ENCODE measurements at regions not wholly inside any gene's neighbourhood (a gene's known extent, or its start where the extent isn't known, plus 50 kb on each side); places are given as distances from the start of the nearest gene placed in this dataset.

DNA sequence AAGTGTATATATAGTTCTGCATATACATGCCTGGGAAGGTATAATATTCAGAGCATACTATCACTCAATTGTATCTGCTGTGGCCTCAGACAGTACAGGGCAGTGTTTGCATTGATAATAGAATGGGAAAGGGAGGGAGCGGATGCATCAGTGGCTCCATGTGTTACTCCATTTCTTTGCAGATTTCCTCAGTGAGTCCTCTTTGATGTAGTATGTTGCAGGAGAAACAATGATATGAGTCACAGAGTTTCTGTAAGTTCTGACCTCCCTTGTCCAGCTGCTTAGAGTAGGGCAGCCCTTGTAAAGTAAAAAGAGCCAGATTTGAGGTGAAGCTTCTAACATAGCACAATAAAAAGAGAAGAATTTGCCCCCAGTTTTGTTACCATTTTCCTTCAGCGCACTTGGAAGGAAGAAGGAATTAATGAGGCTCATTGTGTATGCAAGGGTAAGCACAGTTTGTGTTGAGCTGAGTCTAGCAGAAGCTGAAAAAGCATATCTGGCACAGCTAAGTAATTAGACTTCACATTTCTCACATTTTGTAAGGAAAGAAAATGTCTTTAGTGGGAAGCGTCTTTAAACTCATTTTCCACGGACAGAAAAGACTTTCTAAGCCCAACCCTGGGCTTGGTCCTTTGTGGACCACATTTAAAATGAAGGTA is 555.8 kb upstream of the IL12A start:
- Histone ChIP-seq H3K9ac (ENCODE audit: low read length) (no peak overlapping the region), H3K9me2 (replicated peaks; ENCODE audit: insufficient read depth, low read length) (no peaks in the 10 kb centered on the region), H3K36me3 (ENCODE audit: low read length) (no peaks in the 10 kb centered on the region), H3K27ac (ENCODE audit: low read depth, low read length) (no peak overlapping the region), H3K9me3 (ENCODE audit: insufficient read depth, low read length) (no peaks in the 10 kb centered on the region), H3K4me3 (ENCODE audit: insufficient read depth, low read length, poor library complexity, severe bottlenecking) (no peak overlapping the region), H3K27me3 (ENCODE audit: low read length) (no peaks in the 10 kb centered on the region), H2AFZ (ENCODE audit: low read depth, low read length, severe bottlenecking) (no peak overlapping the region), H4K20me1 (ENCODE audit: low read depth, low read length) (no peaks in the 10 kb centered on the region), H3K4me2 (ENCODE audit: low read depth, low read length, poor library complexity, severe bottlenecking) (no peak overlapping the region), H3K79me2 (ENCODE audit: insufficient read depth, low read length) (no peaks in the 10 kb centered on the region), H3F3A (ENCODE audit: insufficient read depth) (no peaks in the 10 kb centered on the region)
- TF ChIP-seq, protein P1, sequence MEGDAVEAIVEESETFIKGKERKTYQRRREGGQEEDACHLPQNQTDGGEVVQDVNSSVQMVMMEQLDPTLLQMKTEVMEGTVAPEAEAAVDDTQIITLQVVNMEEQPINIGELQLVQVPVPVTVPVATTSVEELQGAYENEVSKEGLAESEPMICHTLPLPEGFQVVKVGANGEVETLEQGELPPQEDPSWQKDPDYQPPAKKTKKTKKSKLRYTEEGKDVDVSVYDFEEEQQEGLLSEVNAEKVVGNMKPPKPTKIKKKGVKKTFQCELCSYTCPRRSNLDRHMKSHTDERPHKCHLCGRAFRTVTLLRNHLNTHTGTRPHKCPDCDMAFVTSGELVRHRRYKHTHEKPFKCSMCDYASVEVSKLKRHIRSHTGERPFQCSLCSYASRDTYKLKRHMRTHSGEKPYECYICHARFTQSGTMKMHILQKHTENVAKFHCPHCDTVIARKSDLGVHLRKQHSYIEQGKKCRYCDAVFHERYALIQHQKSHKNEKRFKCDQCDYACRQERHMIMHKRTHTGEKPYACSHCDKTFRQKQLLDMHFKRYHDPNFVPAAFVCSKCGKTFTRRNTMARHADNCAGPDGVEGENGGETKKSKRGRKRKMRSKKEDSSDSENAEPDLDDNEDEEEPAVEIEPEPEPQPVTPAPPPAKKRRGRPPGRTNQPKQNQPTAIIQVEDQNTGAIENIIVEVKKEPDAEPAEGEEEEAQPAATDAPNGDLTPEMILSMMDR (IDR thresholded peaks at IDR 0.05; ENCODE audit: insufficient read depth, low read length, poor library complexity, severe bottlenecking), result no peak
- no peak for TF ChIP-seq EZH2phosphoT487 (conservative IDR thresholded peaks at IDR 0.05; ENCODE audit: low read length)

DNA sequence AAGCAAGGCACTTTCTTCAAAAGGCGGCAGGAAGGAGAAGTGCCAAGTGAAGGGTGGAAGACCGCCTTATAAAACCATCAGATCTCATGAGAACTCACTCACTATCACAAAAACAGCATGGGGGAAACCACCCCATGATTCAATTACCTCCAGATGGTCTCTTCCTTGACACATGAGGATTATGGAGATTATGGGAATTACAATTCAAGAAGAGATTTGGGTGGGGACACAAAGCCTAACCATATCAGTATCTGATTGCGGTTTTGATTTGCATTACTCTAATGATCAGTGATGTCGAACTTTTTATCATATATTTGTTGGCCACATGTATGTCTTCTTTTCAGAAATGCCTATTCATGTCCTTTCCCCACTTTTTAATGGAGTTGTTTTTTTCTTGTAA is 549.3 kb upstream of the IL12A start:
- no peaks in the 10 kb centered on the region for H3K27me3 ChIP-seq (ENCODE audit: low read length)
- H3K79me2 ChIP-seq (ENCODE audit: insufficient read depth, low read length), result no peaks in the 10 kb centered on the region
- no peaks in the 10 kb centered on the region for H3F3A ChIP-seq (ENCODE audit: insufficient read depth)
- no peaks in the 10 kb centered on the region for H4K20me1 ChIP-seq (ENCODE audit: low read depth, low read length)
- no peak for TF ChIP-seq EZH2phosphoT487 (conservative IDR thresholded peaks at IDR 0.05; ENCODE audit: low read length)
- TF ChIP-seq, protein P1 (IDR thresholded peaks at IDR 0.05; ENCODE audit: insufficient read depth, low read length, poor library complexity, severe bottlenecking), result no peak
- no peak overlapping the region for H3K27ac ChIP-seq (ENCODE audit: low read depth, low read length)
- no peaks in the 10 kb centered on the region for H3K9me3 ChIP-seq (ENCODE audit: insufficient read depth, low read length)
- no peak overlapping the region for H3K9ac ChIP-seq (ENCODE audit: low read length)
- H3K4me2 ChIP-seq (ENCODE audit: low read depth, low read length, poor library complexity, severe bottlenecking), result no peak overlapping the region
- H3K36me3 ChIP-seq (ENCODE audit: low read length), result no peaks in the 10 kb centered on the region
- H2AFZ ChIP-seq (ENCODE audit: low read depth, low read length, severe bottlenecking), result no peak overlapping the region
- H3K4me3 ChIP-seq (ENCODE audit: insufficient read depth, low read length, poor library complexity, severe bottlenecking), result no peak overlapping the region
- no peaks in the 10 kb centered on the region for H3K9me2 ChIP-seq (replicated peaks; ENCODE audit: insufficient read depth, low read length)

DNA sequence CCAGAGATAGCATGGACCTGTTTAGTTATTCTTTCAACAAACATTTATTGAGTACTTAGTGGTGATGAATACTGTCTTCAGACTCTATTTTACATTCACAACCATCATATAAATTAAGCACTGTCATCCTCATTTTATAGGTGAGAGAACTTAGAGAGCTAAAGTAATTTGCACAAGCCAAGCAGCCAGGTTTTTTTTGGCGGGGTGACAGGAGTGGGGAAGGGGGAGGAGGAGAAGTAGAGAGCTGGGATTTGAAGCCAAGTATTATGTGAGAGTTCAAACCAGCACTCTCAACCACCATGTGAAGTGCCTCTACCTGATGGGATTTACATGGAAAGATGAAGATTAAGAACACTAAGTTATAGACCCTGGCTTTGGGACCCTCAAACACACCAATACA is 547.4 kb upstream of the IL12A start:
- Histone ChIP-seq H3F3A (ENCODE audit: insufficient read depth) (no peaks in the 10 kb centered on the region), H4K20me1 (ENCODE audit: low read depth, low read length) (no peaks in the 10 kb centered on the region), H3K4me2 (ENCODE audit: low read depth, low read length, poor library complexity, severe bottlenecking) (no peak overlapping the region), H3K4me3 (ENCODE audit: insufficient read depth, low read length, poor library complexity, severe bottlenecking) (no peak overlapping the region), H2AFZ (ENCODE audit: low read depth, low read length, severe bottlenecking) (no peak overlapping the region), H3K27ac (ENCODE audit: low read depth, low read length) (no peak overlapping the region), H3K36me3 (ENCODE audit: low read length) (no peaks in the 10 kb centered on the region), H3K9ac (ENCODE audit: low read length) (no peak overlapping the region), H3K79me2 (ENCODE audit: insufficient read depth, low read length) (no peaks in the 10 kb centered on the region), H3K9me2 (replicated peaks; ENCODE audit: insufficient read depth, low read length) (no peaks in the 10 kb centered on the region), H3K27me3 (ENCODE audit: low read length) (no peaks in the 10 kb centered on the region), H3K9me3 (ENCODE audit: insufficient read depth, low read length) (no peaks in the 10 kb centered on the region)
- TF ChIP-seq, protein P1 (IDR thresholded peaks at IDR 0.05; ENCODE audit: insufficient read depth, low read length, poor library complexity, severe bottlenecking), result no peak
- no peak for TF ChIP-seq EZH2phosphoT487 (conservative IDR thresholded peaks at IDR 0.05; ENCODE audit: low read length)

All from SU-DHL-6 (cell line).